ENCODE measurements at regions not wholly inside any gene's neighbourhood (a gene's known extent, or its start where the extent isn't known, plus 50 kb on each side); places are given as distances from the start of the nearest gene placed in this dataset.

GRCh38 chr1:82454431-82454830 lies 653.7 kb downstream of the ADGRL2 start:
- intact Hi-C loops (cut with micrococcal nuclease), result no loop called here
- no peak for ATAC-seq (ENCODE audit: low read depth)
- no peaks in the 10 kb centered on the region for H3K4me1 ChIP-seq (ENCODE audit: control insufficient read depth, insufficient read depth, low read length)

More at GRCh38 chr1:82454431-82454830, 653.7 kb downstream of the ADGRL2 start:
- H2BK20ac ChIP-seq (ENCODE audit: low read depth, low read length), result no peak overlapping the region
- no peak overlapping the region for H4K91ac ChIP-seq (ENCODE audit: insufficient read depth, low read depth, low read length)
- no peak overlapping the region for H2AK9ac ChIP-seq (replicated peaks; ENCODE audit: low read depth, low read length, poor library complexity)
- H3K79me1 ChIP-seq (ENCODE audit: low read depth in 1 of 2, low read length in 2 of 2), result no peaks in the 10 kb centered on the region
- H3K14ac ChIP-seq (replicated peaks; ENCODE audit: low read depth, low read length), result no peak overlapping the region
- H3K9me3 ChIP-seq (ENCODE audit: control insufficient read depth, insufficient read depth, low read length), result peaks cover 12% of the 10 kb centered on the region
- H2AFZ ChIP-seq (replicated peaks; ENCODE audit: low read length, poor library complexity), result no peak overlapping the region
- H2BK120ac ChIP-seq (ENCODE audit: low read depth, low read length), result no peak overlapping the region
- no peak overlapping the region for H3K23ac ChIP-seq (ENCODE audit: low read depth, low read length)
- no peaks in the 10 kb centered on the region for H3K27me3 ChIP-seq (ENCODE audit: control insufficient read depth, insufficient read depth, low read length)
- ChIA-PET POLR2A (ENCODE audit: unreplicated experiment) (no interaction called here), CTCF (no interaction called here)
- H3K36me3 ChIP-seq (ENCODE audit: control insufficient read depth, insufficient read depth, low read length), result no peaks in the 10 kb centered on the region
- BruUV-seq (replicated peaks), result no TSS peak
- H4K20me1 ChIP-seq (ENCODE audit: insufficient read depth, low read length), result no peaks in the 10 kb centered on the region
- H3K9me1 ChIP-seq (ENCODE audit: insufficient read depth, low read length), result no peaks in the 10 kb centered on the region
- in situ Hi-C loops (cut with MboI; ENCODE audit: low sequenced_read_pairs) (no loop called here), dilution Hi-C loops (cut with HindIII; ENCODE audit: low sequenced_read_pairs, unreplicated experiment) (no loop called here)
- H2BK5ac ChIP-seq (ENCODE audit: low read depth, low read length, poor library complexity, severe bottlenecking), result no peak overlapping the region
- no peak overlapping the region for H3K4ac ChIP-seq (ENCODE audit: low read depth, low read length)
- H4K5ac ChIP-seq (ENCODE audit: low read depth, low read length), result no peak overlapping the region
- no peak for DNase-seq
- no peak overlapping the region for H3K4me3 ChIP-seq (ENCODE audit: insufficient read depth, low read depth, low read length)
- H3K27ac ChIP-seq (ENCODE audit: insufficient read depth, low read length), result no peak overlapping the region
- WGBS, 2 experiments (ENCODE audit: extremely low coverage in 2 of 2, insufficient read length in 1 of 2), result no CpG with 5 or more reads among the region's 3 CpGs
- H3K18ac ChIP-seq (ENCODE audit: low read depth, low read length), result no peak overlapping the region
- H3K4me2 ChIP-seq (ENCODE audit: low read depth, low read length), result no peak overlapping the region
- TF ChIP-seq MAZ (IDR thresholded peaks at IDR 0.05; ENCODE audit: borderline replicate concordance, low read depth, low read length), result no peak
- no peak for TF ChIP-seq BHLHE40 (IDR thresholded peaks at IDR 0.05; ENCODE audit: low read depth, low read length)
- no peak for TF ChIP-seq FOS (IDR thresholded peaks at IDR 0.05; ENCODE audit: low read depth, low read length)
- TF ChIP-seq NFE2L2 (IDR thresholded peaks at IDR 0.05; ENCODE audit: low read depth, low read length), result no peak
- TF ChIP-seq CEBPB (IDR thresholded peaks at IDR 0.05; ENCODE audit: low read depth, low read length), result no peak
- no peak for TF ChIP-seq MXI1 (IDR thresholded peaks at IDR 0.05; ENCODE audit: borderline replicate concordance, low read depth, low read length)
- no peak for TF ChIP-seq POLR2A (IDR thresholded peaks at IDR 0.05; ENCODE audit: low read depth, low read length)
- TF ChIP-seq, protein P1, sequence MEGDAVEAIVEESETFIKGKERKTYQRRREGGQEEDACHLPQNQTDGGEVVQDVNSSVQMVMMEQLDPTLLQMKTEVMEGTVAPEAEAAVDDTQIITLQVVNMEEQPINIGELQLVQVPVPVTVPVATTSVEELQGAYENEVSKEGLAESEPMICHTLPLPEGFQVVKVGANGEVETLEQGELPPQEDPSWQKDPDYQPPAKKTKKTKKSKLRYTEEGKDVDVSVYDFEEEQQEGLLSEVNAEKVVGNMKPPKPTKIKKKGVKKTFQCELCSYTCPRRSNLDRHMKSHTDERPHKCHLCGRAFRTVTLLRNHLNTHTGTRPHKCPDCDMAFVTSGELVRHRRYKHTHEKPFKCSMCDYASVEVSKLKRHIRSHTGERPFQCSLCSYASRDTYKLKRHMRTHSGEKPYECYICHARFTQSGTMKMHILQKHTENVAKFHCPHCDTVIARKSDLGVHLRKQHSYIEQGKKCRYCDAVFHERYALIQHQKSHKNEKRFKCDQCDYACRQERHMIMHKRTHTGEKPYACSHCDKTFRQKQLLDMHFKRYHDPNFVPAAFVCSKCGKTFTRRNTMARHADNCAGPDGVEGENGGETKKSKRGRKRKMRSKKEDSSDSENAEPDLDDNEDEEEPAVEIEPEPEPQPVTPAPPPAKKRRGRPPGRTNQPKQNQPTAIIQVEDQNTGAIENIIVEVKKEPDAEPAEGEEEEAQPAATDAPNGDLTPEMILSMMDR (conservative IDR thresholded peaks at IDR 0.05; ENCODE audit: low read depth, low read length), result no peak
- TF ChIP-seq RFX5 (IDR thresholded peaks at IDR 0.05; ENCODE audit: low read depth, low read length), result no peak
- no peak for TF ChIP-seq SMC3 (IDR thresholded peaks at IDR 0.05; ENCODE audit: low read depth, low read length)
- TF ChIP-seq CHD1 (IDR thresholded peaks at IDR 0.05; ENCODE audit: low read depth, low read length), result no peak
- no peak for TF ChIP-seq USF2 (IDR thresholded peaks at IDR 0.05; ENCODE audit: low read depth, low read length)
- TF ChIP-seq RAD21 (IDR thresholded peaks at IDR 0.05; ENCODE audit: low read length), result no peak
- TF ChIP-seq MAFK (IDR thresholded peaks at IDR 0.05; ENCODE audit: low read depth, low read length), result no peak
- TF ChIP-seq, protein P2, sequence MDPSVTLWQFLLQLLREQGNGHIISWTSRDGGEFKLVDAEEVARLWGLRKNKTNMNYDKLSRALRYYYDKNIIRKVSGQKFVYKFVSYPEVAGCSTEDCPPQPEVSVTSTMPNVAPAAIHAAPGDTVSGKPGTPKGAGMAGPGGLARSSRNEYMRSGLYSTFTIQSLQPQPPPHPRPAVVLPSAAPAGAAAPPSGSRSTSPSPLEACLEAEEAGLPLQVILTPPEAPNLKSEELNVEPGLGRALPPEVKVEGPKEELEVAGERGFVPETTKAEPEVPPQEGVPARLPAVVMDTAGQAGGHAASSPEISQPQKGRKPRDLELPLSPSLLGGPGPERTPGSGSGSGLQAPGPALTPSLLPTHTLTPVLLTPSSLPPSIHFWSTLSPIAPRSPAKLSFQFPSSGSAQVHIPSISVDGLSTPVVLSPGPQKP (IDR thresholded peaks at IDR 0.05; ENCODE audit: borderline replicate concordance, low read depth, low read length), result no peak
- TF ChIP-seq RCOR1 (IDR thresholded peaks at IDR 0.05; ENCODE audit: insufficient replicate concordance, low read length), result no peak
- H2BK15ac ChIP-seq (ENCODE audit: low read depth, low read length), result no peak overlapping the region
- H2AK5ac ChIP-seq (ENCODE audit: low read depth, low read length), result no peak overlapping the region
- H4K8ac ChIP-seq (ENCODE audit: low read depth in 2 of 2, low read length in 2 of 2), result no peak overlapping the region
- no peak overlapping the region for H3K9ac ChIP-seq (ENCODE audit: low read depth, low read length)
- H3K56ac ChIP-seq (ENCODE audit: extremely low read depth, insufficient read depth, low read length), result no peak overlapping the region
